ENCODE measurements at regions not wholly inside any gene's neighbourhood (a gene's known extent, or its start where the extent isn't known, plus 50 kb on each side); places are given as distances from the start of the nearest gene placed in this dataset.
"Not testable (repeated sequence)": the region's sequence is repeated elsewhere in the genome, so short reads cannot be mapped to it uniquely, and the experiment has no call there.

DNA sequence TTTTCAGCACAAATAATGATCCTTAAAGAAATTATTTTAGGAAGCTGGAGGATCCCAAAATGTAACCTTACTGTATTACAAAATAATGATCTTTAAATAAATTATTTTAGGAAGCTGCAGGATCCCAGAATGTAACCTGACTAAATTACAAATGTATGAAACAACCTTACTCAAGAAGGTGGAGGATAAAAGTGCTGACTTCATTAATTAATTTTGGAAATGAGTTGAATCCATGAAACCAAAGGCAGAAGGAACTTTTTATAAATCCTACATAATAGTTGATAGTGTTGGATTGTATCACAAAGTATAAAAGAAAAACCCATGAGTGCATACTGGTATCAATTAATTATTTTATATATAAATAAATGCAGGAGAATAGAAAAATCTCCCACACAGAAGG, 859.9 kb downstream of the KCNJ2 start:
- H3K79me1 ChIP-seq (ENCODE audit: low read depth, low read length), result no peaks in the 10 kb centered on the region
- H3K23me2 ChIP-seq (ENCODE audit: low read depth, low read length), result no peaks in the 10 kb centered on the region; the same call in 1 of the 2 replicates
- H3K56ac ChIP-seq (replicated peaks; ENCODE audit: insufficient read length, low read depth, low read length), result no peak overlapping the region
- H3K4me2 ChIP-seq (ENCODE audit: insufficient read depth in 1 of 2, low read depth in 2 of 2, low read length in 2 of 2), result no peak overlapping the region
- ChIA-PET CTCF (ENCODE audit: partially characterized antibody) (interaction anchor here (0.7 to 0.8 kb wide), 2 partner anchors 40 to 230 kb away, joined by 4 read pairs; no protein-coding TSS in a partner anchor), POLR2A (ENCODE audit: partially characterized antibody) (no interaction called here)
- H3K36me3 ChIP-seq (ENCODE audit: control insufficient read depth in 2 of 4, insufficient read depth in 4 of 4, low read length in 3 of 4), result no peaks in the 10 kb centered on the region
- no peak overlapping the region for H3K9ac ChIP-seq (replicated peaks in 1 of 4; ENCODE audit: extremely low read depth in 1 of 4, low read depth in 3 of 4, low read length in 3 of 4)
- H3K79me2 ChIP-seq (ENCODE audit: control insufficient read depth in 1 of 2, insufficient read depth in 2 of 2, low read length in 2 of 2), result no peaks in the 10 kb centered on the region
- no peak overlapping the region for H2BK120ac ChIP-seq (replicated peaks; ENCODE audit: low read depth, low read length)
- FAIRE-seq, result no peak
- no peak overlapping the region for H3K4me3 ChIP-seq (ENCODE audit: extremely low read depth in 1 of 4, insufficient read depth in 2 of 4, low read depth in 3 of 4, low read length in 4 of 4)
- H3K27me3 ChIP-seq (replicated peaks in 1 of 4; ENCODE audit: control insufficient read depth in 3 of 4, extremely low read depth in 1 of 4, insufficient read depth in 3 of 4, low read length in 3 of 4), result peaks cover 8 to 28% (median 20%) of the 10 kb centered on the region in 4 experiments
- no peak overlapping the region for H3K27ac ChIP-seq (ENCODE audit: low read depth, low read length)
- no peak overlapping the region for H3K14ac ChIP-seq (ENCODE audit: insufficient read length)
- peaks cover 2 to 5% of the 10 kb centered on the region in 2 experiments for H4K20me1 ChIP-seq (replicated peaks in 1 of 2; ENCODE audit: control insufficient read depth in 1 of 2, insufficient read depth in 2 of 2, low read length in 2 of 2)
- no peak overlapping the region for H2BK5ac ChIP-seq (ENCODE audit: low read depth, low read length)
- no peak overlapping the region for H2BK20ac ChIP-seq (ENCODE audit: low read length)
- no peak for TF ChIP-seq SIX5 (IDR thresholded peaks at IDR 0.05; ENCODE audit: low read depth, low read length)
- TF ChIP-seq TEAD4 (IDR thresholded peaks at IDR 0.05; ENCODE audit: low read depth, low read length), result no peak
- TF ChIP-seq TBP (IDR thresholded peaks at IDR 0.05; ENCODE audit: low read depth, low read length), result no peak
- H2BK12ac ChIP-seq (ENCODE audit: low read depth, low read length), result no peak overlapping the region
- no peak overlapping the region for H3K4ac ChIP-seq (replicated peaks; ENCODE audit: insufficient read length, low read depth, low read length)
- H2AK5ac ChIP-seq (ENCODE audit: low read depth, low read length), result no peak overlapping the region
- H3K23ac ChIP-seq (ENCODE audit: insufficient read length), result no peak overlapping the region
- no peaks in the 10 kb centered on the region for H3K9me3 ChIP-seq (ENCODE audit: insufficient read depth in 2 of 2, low read depth in 1 of 2, low read length in 1 of 2)
- H3K18ac ChIP-seq (ENCODE audit: extremely low read depth, low read length), result no peak overlapping the region
- DNase-seq (ENCODE audit: low read depth in 1 of 2, low spot score in 2 of 2), result no peak
- H4K8ac ChIP-seq (ENCODE audit: extremely low read depth, insufficient read depth, low read length), result no peak overlapping the region
- no peak overlapping the region for H4K5ac ChIP-seq (ENCODE audit: insufficient read length, low read depth, low read length)
- H3K4me1 ChIP-seq (replicated peaks in 1 of 4; ENCODE audit: control insufficient read depth in 3 of 4, insufficient read depth in 4 of 4, low read length in 3 of 4), result peaks cover 0 to 10% (median 2%) of the 10 kb centered on the region in 4 experiments; a peak in 2 of 7 replicates
- H4K91ac ChIP-seq (replicated peaks; ENCODE audit: insufficient read length, low read length), result no peak overlapping the region
- H2AFZ ChIP-seq (ENCODE audit: low read length), result no peak overlapping the region
- no peak overlapping the region for H2BK15ac ChIP-seq (ENCODE audit: low read length)

DNA sequence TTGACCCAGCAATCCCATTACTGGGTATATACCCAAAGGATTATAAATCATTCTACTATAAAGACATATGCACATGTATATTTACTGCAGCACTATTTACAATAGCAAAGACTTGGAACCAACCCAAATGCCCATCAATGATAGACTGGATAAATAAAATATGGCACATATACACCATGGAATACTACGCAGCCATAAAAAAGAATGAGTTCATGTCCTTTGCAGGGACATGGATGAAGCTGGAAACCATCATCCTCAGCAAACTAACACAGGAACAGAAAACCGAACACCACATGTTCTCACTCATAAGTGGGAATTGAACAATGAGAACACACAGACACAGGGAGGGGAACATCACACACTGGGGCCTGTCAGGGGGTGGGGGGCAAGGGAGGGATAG, 862.0 kb downstream of the KCNJ2 start:
- POLR2A ChIA-PET (ENCODE audit: partially characterized antibody); H2AK5ac ChIP-seq (ENCODE audit: low read depth, low read length); H3K9me3 ChIP-seq (ENCODE audit: insufficient read depth in 2 of 2, low read depth in 1 of 2, low read length in 1 of 2); H2BK5ac ChIP-seq (ENCODE audit: low read depth, low read length); H4K5ac ChIP-seq (ENCODE audit: insufficient read length, low read depth, low read length); H4K8ac ChIP-seq (ENCODE audit: extremely low read depth, insufficient read depth, low read length); H2AFZ ChIP-seq (ENCODE audit: low read length); H3K4ac ChIP-seq (replicated peaks; ENCODE audit: insufficient read length, low read depth, low read length); H3K27ac ChIP-seq (ENCODE audit: low read depth, low read length); H3K9ac ChIP-seq (replicated peaks in 1 of 4; ENCODE audit: extremely low read depth in 1 of 4, low read depth in 3 of 4, low read length in 3 of 4); H3K79me2 ChIP-seq (ENCODE audit: control insufficient read depth in 1 of 2, insufficient read depth in 2 of 2, low read length in 2 of 2); CTCF ChIA-PET (ENCODE audit: partially characterized antibody); H4K91ac ChIP-seq (replicated peaks; ENCODE audit: insufficient read length, low read length); H3K56ac ChIP-seq (replicated peaks; ENCODE audit: insufficient read length, low read depth, low read length); H3K79me1 ChIP-seq (ENCODE audit: low read depth, low read length); H2BK15ac ChIP-seq (ENCODE audit: low read length); H2BK120ac ChIP-seq (replicated peaks; ENCODE audit: low read depth, low read length); H2BK12ac ChIP-seq (ENCODE audit: low read depth, low read length); DNase-seq (ENCODE audit: low read depth in 1 of 2, low spot score in 2 of 2); H3K4me3 ChIP-seq (ENCODE audit: extremely low read depth in 1 of 4, insufficient read depth in 2 of 4, low read depth in 3 of 4, low read length in 4 of 4); FAIRE-seq; H3K18ac ChIP-seq (ENCODE audit: extremely low read depth, low read length); H3K4me2 ChIP-seq (ENCODE audit: insufficient read depth in 1 of 2, low read depth in 2 of 2, low read length in 2 of 2); H4K20me1 ChIP-seq (replicated peaks in 1 of 2; ENCODE audit: control insufficient read depth in 1 of 2, insufficient read depth in 2 of 2, low read length in 2 of 2); H3K23me2 ChIP-seq (ENCODE audit: low read depth, low read length); H2BK20ac ChIP-seq (ENCODE audit: low read length); H3K14ac ChIP-seq (ENCODE audit: insufficient read length); H3K23ac ChIP-seq (ENCODE audit: insufficient read length); H3K36me3 ChIP-seq (ENCODE audit: control insufficient read depth in 2 of 4, insufficient read depth in 4 of 4, low read length in 3 of 4): not testable (repeated sequence)
- WGBS, 2 experiments (ENCODE audit: extremely low coverage in 1 of 2, insufficient coverage in 1 of 2, insufficient read length in 1 of 2, insufficient replicate concordance in 2 of 2, low coverage in 1 of 2, low lambda C conversion rate in 2 of 2, missing lambda C conversion rate in 1 of 2), result 81% methylated on average over 2 of the region's 2 CpGs; no CpG with 5 or more reads in 1 of the 2 experiments
- Histone ChIP-seq H3K27me3 (replicated peaks in 1 of 4; ENCODE audit: control insufficient read depth in 3 of 4, extremely low read depth in 1 of 4, insufficient read depth in 3 of 4, low read length in 3 of 4) (peaks cover 14 to 46% (median 37%) of the 10 kb centered on the region in 4 experiments), H3K4me1 (replicated peaks in 1 of 4; ENCODE audit: control insufficient read depth in 3 of 4, insufficient read depth in 4 of 4, low read length in 3 of 4) (peaks cover 0 to 11% (median 2%) of the 10 kb centered on the region in 4 experiments; a peak in 2 of 7 replicates)
